ENCODE measurements at regions not wholly inside any gene's neighbourhood (a gene's known extent, or its start where the extent isn't known, plus 50 kb on each side); places are given as distances from the start of the nearest gene placed in this dataset.

- TF ChIP-seq CTCF (conservative IDR thresholded peaks at IDR 0.05 in 1 of 2, IDR thresholded peaks at IDR 0.05 in 1 of 2; ENCODE audit: low read depth in 1 of 2, low read length in 2 of 2) (no peak), EZH2 (IDR thresholded peaks at IDR 0.05; ENCODE audit: low read length, missing control alignments) (no peak)
Measured at GRCh38 chr11:134577751-134578395, 165.8 kb upstream of the B3GAT1 start.
